ENCODE measurements at regions not wholly inside any gene's neighbourhood (a gene's known extent, or its start where the extent isn't known, plus 50 kb on each side); places are given as distances from the start of the nearest gene placed in this dataset.

- no peak overlapping the region for H3K27ac ChIP-seq
- POLR2A ChIA-PET (ENCODE audit: unreplicated experiment), result no interaction called here
- H3K9me3 ChIP-seq (ENCODE audit: insufficient read depth, low read depth), result no peaks in the 10 kb centered on the region
- TF ChIP-seq CTCF (conservative IDR thresholded peaks at IDR 0.05) (no peak), EZH2 (IDR thresholded peaks at IDR 0.05; ENCODE audit: low read depth) (no peak)
- DNase-seq, result no peak
- no peak overlapping the region for H3K4me2 ChIP-seq
- no peaks in the 10 kb centered on the region for H3K36me3 ChIP-seq (ENCODE audit: low read depth)
- BruUV-seq (replicated peaks), result no TSS peak
- intact Hi-C loops (cut with micrococcal nuclease; ENCODE audit: unreplicated experiment), result no loop called here
- H3K79me2 ChIP-seq (ENCODE audit: low read depth), result no peaks in the 10 kb centered on the region
- H3K9me2 ChIP-seq (ENCODE audit: insufficient read depth), result no peaks in the 10 kb centered on the region
- H3K4me3 ChIP-seq, result no peak overlapping the region
- H2AFZ ChIP-seq, result no peak overlapping the region
- CTCF ChIA-PET, result no interaction called here
- H3F3A ChIP-seq (ENCODE audit: insufficient read depth, low read depth), result no peaks in the 10 kb centered on the region
- no peaks in the 10 kb centered on the region for H3K4me1 ChIP-seq (replicated peaks; ENCODE audit: insufficient read depth)
- H4K20me1 ChIP-seq (ENCODE audit: insufficient read depth), result no peaks in the 10 kb centered on the region
- H3K27me3 ChIP-seq (ENCODE audit: insufficient read depth, low read depth), result peaks cover 85% of the 10 kb centered on the region
These were observed 264.7 kb downstream of the ENGASE start for GRCh38 chr17:79339321-79339720.

- no peaks in the 10 kb centered on the region for H3K79me2 ChIP-seq (ENCODE audit: low read depth)
- no peak overlapping the region for H3K27ac ChIP-seq
- H3K9me3 ChIP-seq (ENCODE audit: insufficient read depth, low read depth), result no peaks in the 10 kb centered on the region
- peaks cover 88% of the 10 kb centered on the region for H3K27me3 ChIP-seq (ENCODE audit: insufficient read depth, low read depth)
- no TSS peak for BruUV-seq (replicated peaks)
- no peak overlapping the region for H2AFZ ChIP-seq
- intact Hi-C loops (cut with micrococcal nuclease; ENCODE audit: unreplicated experiment), result no loop called here
- CTCF ChIA-PET, result no interaction called here
- no peak overlapping the region for H3K4me3 ChIP-seq
- H3K36me3 ChIP-seq (ENCODE audit: low read depth), result no peaks in the 10 kb centered on the region
- H3F3A ChIP-seq (ENCODE audit: insufficient read depth, low read depth), result no peaks in the 10 kb centered on the region
- POLR2A ChIA-PET (ENCODE audit: unreplicated experiment), result no interaction called here
- no peaks in the 10 kb centered on the region for H4K20me1 ChIP-seq (ENCODE audit: insufficient read depth)
- TF ChIP-seq CTCF (conservative IDR thresholded peaks at IDR 0.05), result no peak
- H3K4me2 ChIP-seq, result no peak overlapping the region
- no peak for DNase-seq
- H3K9me2 ChIP-seq (ENCODE audit: insufficient read depth), result no peaks in the 10 kb centered on the region
- no peaks in the 10 kb centered on the region for H3K4me1 ChIP-seq (replicated peaks; ENCODE audit: insufficient read depth)
These were observed 264.0 kb downstream of the ENGASE start for GRCh38 chr17:79338604-79339003.

GRCh38 chr17:79338152-79338551, 263.5 kb downstream of the ENGASE start:
- POLR2A ChIA-PET (ENCODE audit: unreplicated experiment), result no interaction called here
- H3K27me3 ChIP-seq (ENCODE audit: insufficient read depth, low read depth), result peaks cover 88% of the 10 kb centered on the region
- no TSS peak for BruUV-seq (replicated peaks)

More at GRCh38 chr17:79338152-79338551, 263.5 kb downstream of the ENGASE start:
- no peak overlapping the region for H3K4me2 ChIP-seq
- H3F3A ChIP-seq (ENCODE audit: insufficient read depth, low read depth), result no peaks in the 10 kb centered on the region
- H3K9me2 ChIP-seq (ENCODE audit: insufficient read depth), result no peaks in the 10 kb centered on the region
- H3K36me3 ChIP-seq (ENCODE audit: low read depth), result no peaks in the 10 kb centered on the region
- no peak overlapping the region for H3K27ac ChIP-seq
- CTCF ChIA-PET, result no interaction called here
- no peaks in the 10 kb centered on the region for H3K79me2 ChIP-seq (ENCODE audit: low read depth)
- DNase-seq, result no peak
- H2AFZ ChIP-seq, result no peak overlapping the region
- TF ChIP-seq CTCF (conservative IDR thresholded peaks at IDR 0.05) (no peak), EZH2 (IDR thresholded peaks at IDR 0.05; ENCODE audit: low read depth) (no peak)
- no peaks in the 10 kb centered on the region for H3K9me3 ChIP-seq (ENCODE audit: insufficient read depth, low read depth)
- no peaks in the 10 kb centered on the region for H3K4me1 ChIP-seq (replicated peaks; ENCODE audit: insufficient read depth)
- H3K4me3 ChIP-seq, result no peak overlapping the region
- H4K20me1 ChIP-seq (ENCODE audit: insufficient read depth), result no peaks in the 10 kb centered on the region
- intact Hi-C loops (cut with micrococcal nuclease; ENCODE audit: unreplicated experiment), result no loop called here
